Keratinocyte (primary cell): ENCODE measurements at regions not wholly inside any gene's neighbourhood (a gene's known extent, or its start where the extent isn't known, plus 50 kb on each side); places are given as distances from the start of the nearest gene placed in this dataset.

Source experiments
- DNase-seq: peaks from one replicate; pipeline ENCODE4 v3.0.0-alpha.2; 2011; ENCODE audit warnings: low read depth, missing footprints, low spot score
- FAIRE-seq: peaks from 2 replicates; lab custom pipeline; 2011; peaks lifted over from hg19 to GRCh38; lab: Jason Lieb, UNC
- H2AFZ ChIP-seq: 2 replicates; pipeline ENCODE4 v1.6.0; 2012; ENCODE audit warnings: low read length, control low read depth, inconsistent platforms; ENCODE audit not compliant: control insufficient read depth
- H3K27ac ChIP-seq: 2 replicates; pipeline ENCODE4 v1.5.1; 2011; ENCODE audit warnings: low read length; ENCODE audit not compliant: control insufficient read depth, insufficient read depth
- H3K27me3 ChIP-seq: 3 replicates; pipeline ENCODE4 v1.6.0; 2011; ENCODE audit warnings: low read length; ENCODE audit not compliant: control insufficient read depth, insufficient read depth; ENCODE audit errors: extremely low read depth
- H3K36me3 ChIP-seq, 2 experiments: 2 replicates in 1 of 2; 3 replicates in 1 of 2; pipeline ENCODE4 v1.5.1; 2011; ENCODE audit warnings: low read length in 2 of 2, mild to moderate bottlenecking in 1 of 2; ENCODE audit not compliant: control insufficient read depth in 2 of 2, insufficient read depth in 2 of 2; ENCODE audit errors: extremely low read depth in 1 of 2
- H3K4me1 ChIP-seq: 3 replicates; pipeline ENCODE4 v1.5.1; 2011; ENCODE audit warnings: low read length; ENCODE audit not compliant: control insufficient read depth, insufficient read depth; ENCODE audit errors: extremely low read depth
- H3K4me2 ChIP-seq: 3 replicates; pipeline ENCODE4 v1.6.0; 2011; ENCODE audit warnings: low read depth, low read length; ENCODE audit not compliant: control insufficient read depth, insufficient read depth; ENCODE audit errors: extremely low read depth
- H3K4me3 ChIP-seq, 3 experiments: fragments of 200-600 bp in 1 of 3; sonication (generic) in 1 of 3; 2 replicates in 2 of 3; 3 replicates in 1 of 3; pipeline ENCODE4 v1.5.1; 2011 to 2016; ENCODE audit warnings: low read length in 3 of 3, mild to moderate bottlenecking in 3 of 3, control low read depth in 2 of 3, inconsistent platforms in 1 of 3, low read depth in 1 of 3, mixed read lengths in 1 of 3, mixed run types in 1 of 3, moderate library complexity in 1 of 3; ENCODE audit not compliant: control insufficient read depth in 2 of 3, insufficient read depth in 2 of 3; ENCODE audit errors: extremely low read depth in 1 of 3
- H3K79me2 ChIP-seq: 2 replicates; pipeline ENCODE4 v1.6.0; 2012; ENCODE audit warnings: low read length; ENCODE audit not compliant: control insufficient read depth, insufficient read depth
- H3K9ac ChIP-seq: 3 replicates; pipeline ENCODE4 v1.6.0; 2011; ENCODE audit warnings: low read length; ENCODE audit not compliant: control insufficient read depth, insufficient read depth; ENCODE audit errors: extremely low read depth
- H3K9me1 ChIP-seq: 3 replicates; pipeline ENCODE4 v1.6.0; 2011; ENCODE audit warnings: low read length; ENCODE audit not compliant: control insufficient read depth, insufficient read depth; ENCODE audit errors: extremely low read depth
- H3K9me3 ChIP-seq: 2 replicates; pipeline ENCODE4 v1.5.1; 2012; ENCODE audit warnings: low read depth, low read length; ENCODE audit not compliant: control insufficient read depth
- H4K20me1 ChIP-seq: 3 replicates; pipeline ENCODE4 v1.6.0; 2011; ENCODE audit warnings: low read length; ENCODE audit not compliant: control insufficient read depth, insufficient read depth; ENCODE audit errors: extremely low read depth
- EZH2 ChIP-seq: IDR thresholded peaks from one replicate; pipeline ENCODE4 v1.6.1; 2012; ENCODE audit warnings: inconsistent platforms, mild to moderate bottlenecking, low read length, moderate library complexity
- dilution Hi-C: fragments of 300-500 bp; cut with MboI; formaldehyde crosslinking; loops from one replicate; pipeline ENCODE4 v1.7.0; 2020; ENCODE audit warnings: low sequenced_read_pairs; ENCODE audit not compliant: extremely low pct_ligation_motif_present
- TF ChIP-seq, protein P1 (sequence below), 3 experiments: IDR thresholded peaks in 1 of 3; conservative IDR thresholded peaks in 1 of 3; optimal IDR thresholded peaks in 1 of 3; 2 replicates in 2 of 3; 3 replicates in 1 of 3; pipeline versions ENCODE3 to v1.5.1; 2011; ENCODE audit warnings: low read length in 3 of 3, mild to moderate bottlenecking in 3 of 3, moderate library complexity in 2 of 3, control low read depth in 1 of 3, inconsistent platforms in 1 of 3; ENCODE audit not compliant: insufficient read depth in 2 of 3; ENCODE audit errors: extremely low read depth in 1 of 3

- TF ChIP-seq, protein P1, sequence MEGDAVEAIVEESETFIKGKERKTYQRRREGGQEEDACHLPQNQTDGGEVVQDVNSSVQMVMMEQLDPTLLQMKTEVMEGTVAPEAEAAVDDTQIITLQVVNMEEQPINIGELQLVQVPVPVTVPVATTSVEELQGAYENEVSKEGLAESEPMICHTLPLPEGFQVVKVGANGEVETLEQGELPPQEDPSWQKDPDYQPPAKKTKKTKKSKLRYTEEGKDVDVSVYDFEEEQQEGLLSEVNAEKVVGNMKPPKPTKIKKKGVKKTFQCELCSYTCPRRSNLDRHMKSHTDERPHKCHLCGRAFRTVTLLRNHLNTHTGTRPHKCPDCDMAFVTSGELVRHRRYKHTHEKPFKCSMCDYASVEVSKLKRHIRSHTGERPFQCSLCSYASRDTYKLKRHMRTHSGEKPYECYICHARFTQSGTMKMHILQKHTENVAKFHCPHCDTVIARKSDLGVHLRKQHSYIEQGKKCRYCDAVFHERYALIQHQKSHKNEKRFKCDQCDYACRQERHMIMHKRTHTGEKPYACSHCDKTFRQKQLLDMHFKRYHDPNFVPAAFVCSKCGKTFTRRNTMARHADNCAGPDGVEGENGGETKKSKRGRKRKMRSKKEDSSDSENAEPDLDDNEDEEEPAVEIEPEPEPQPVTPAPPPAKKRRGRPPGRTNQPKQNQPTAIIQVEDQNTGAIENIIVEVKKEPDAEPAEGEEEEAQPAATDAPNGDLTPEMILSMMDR (optimal IDR thresholded peaks at IDR 0.05 in 1 of 3, IDR thresholded peaks at IDR 0.05 in 1 of 3, conservative IDR thresholded peaks at IDR 0.05 in 1 of 3; ENCODE audit: extremely low read depth in 1 of 3, insufficient read depth in 2 of 3, low read length in 3 of 3), result no peak
- no peak for TF ChIP-seq EZH2
- H4K20me1 ChIP-seq, result no peaks in the 10 kb centered on the region
- dilution Hi-C loops, result no loop called here
Observed at GRCh38 chr14:101105045-101105444, 201.5 kb upstream of the RTL1 start.

DNA sequence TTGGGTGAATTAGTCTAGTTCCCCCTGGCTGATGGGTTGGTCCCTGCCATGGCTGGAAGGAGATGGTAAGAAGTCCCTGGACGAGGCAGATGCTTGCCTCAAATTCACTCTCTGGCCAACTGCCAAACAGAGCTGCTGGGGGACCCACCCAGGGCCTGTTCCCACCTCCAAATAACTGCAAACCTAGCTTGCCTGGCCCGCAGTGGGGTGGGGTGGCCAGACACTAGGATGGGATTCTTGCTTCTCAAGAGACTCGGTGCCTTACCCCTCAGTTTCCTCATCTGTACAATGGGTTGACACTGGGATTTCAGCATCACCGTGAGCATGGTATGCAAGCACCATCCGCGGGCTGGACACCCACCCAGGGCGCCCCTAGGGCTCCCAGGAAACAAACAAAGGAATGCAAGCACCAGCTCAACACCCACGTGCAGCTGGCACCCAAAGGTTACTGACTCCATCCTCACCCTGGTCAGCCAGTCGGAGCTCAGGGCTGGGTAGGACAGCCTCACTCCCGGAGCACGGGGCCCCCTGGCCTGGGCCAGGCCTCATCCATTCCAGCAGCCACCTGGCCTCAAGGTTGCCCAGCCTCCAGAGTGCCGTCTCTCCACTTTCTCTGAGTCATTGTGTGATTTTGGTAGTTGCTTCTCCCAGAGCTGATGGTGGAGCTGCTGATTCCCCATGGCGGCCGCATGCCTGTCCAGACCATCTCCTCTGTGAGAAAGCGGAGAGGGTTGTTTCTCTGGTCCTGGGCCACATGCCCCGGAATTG lies 205.2 kb upstream of the RTL1 start:
- no peak for DNase-seq
- FAIRE-seq, result no peak
- TF ChIP-seq EZH2, result no peak
- TF ChIP-seq, protein P1 (optimal IDR thresholded peaks at IDR 0.05 in 1 of 3, IDR thresholded peaks at IDR 0.05 in 1 of 3, conservative IDR thresholded peaks at IDR 0.05 in 1 of 3; ENCODE audit: extremely low read depth in 1 of 3, insufficient read depth in 2 of 3, low read length in 3 of 3), result no peak
- Histone ChIP-seq H2AFZ (no peak overlapping the region), H3K4me1 (no peaks in the 10 kb centered on the region), H3K9me1 (no peaks in the 10 kb centered on the region), H3K79me2 (no peaks in the 10 kb centered on the region), H4K20me1 (no peaks in the 10 kb centered on the region), H3K9me3 (peaks cover 2% of the 10 kb centered on the region), H3K4me3 (no peak overlapping the region), H3K4me2 (no peak overlapping the region), H3K36me3 (no peaks in the 10 kb centered on the region), H3K27ac (no peak overlapping the region), H3K27me3 (no peaks in the 10 kb centered on the region), H3K9ac (no peak overlapping the region)
- dilution Hi-C loops, result no loop called here

More at GRCh38 chr14:101105045-101105444, 201.5 kb upstream of the RTL1 start:
- H3K27ac ChIP-seq, result no peak overlapping the region
- no peak overlapping the region for H3K4me3 ChIP-seq
- H3K79me2 ChIP-seq, result no peaks in the 10 kb centered on the region
- H3K4me1 ChIP-seq, result no peaks in the 10 kb centered on the region
- H2AFZ ChIP-seq, result no peak overlapping the region
- peaks cover 6% of the 10 kb centered on the region for H3K9me3 ChIP-seq
- FAIRE-seq, result no peak
- DNase-seq, result no peak
- no peak overlapping the region for H3K4me2 ChIP-seq
- no peak overlapping the region for H3K9ac ChIP-seq
- H3K27me3 ChIP-seq, result no peaks in the 10 kb centered on the region
- no peaks in the 10 kb centered on the region for H3K9me1 ChIP-seq
- H3K36me3 ChIP-seq, result no peaks in the 10 kb centered on the region
